ENCODE measurements at regions not wholly inside any gene's neighbourhood (a gene's known extent, or its start where the extent isn't known, plus 50 kb on each side); places are given as distances from the start of the nearest gene placed in this dataset.

DNA sequence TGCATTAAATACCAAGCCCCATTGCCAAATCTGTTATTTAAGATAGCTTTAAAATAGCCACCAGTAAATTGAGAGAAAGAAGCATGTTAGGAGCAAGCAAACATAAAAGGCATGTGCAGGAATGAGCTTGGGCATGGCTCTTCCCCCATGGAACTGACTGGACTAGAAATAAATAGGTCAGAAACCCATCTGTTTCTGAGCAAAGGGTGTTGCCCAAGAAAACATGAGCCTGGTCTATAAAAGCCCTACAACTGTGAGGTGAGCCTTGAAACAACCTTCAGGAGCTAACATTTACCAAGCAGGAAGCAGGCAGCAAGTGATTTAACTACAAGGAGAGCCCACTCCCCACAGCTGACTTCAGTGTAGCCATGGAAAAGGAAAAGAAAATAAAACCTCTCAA lies 126.3 kb downstream of the C6orf118 start:
- no peak for TF ChIP-seq CEBPB (IDR thresholded peaks at IDR 0.05; ENCODE audit: low read depth)
- TF ChIP-seq, protein P1, sequence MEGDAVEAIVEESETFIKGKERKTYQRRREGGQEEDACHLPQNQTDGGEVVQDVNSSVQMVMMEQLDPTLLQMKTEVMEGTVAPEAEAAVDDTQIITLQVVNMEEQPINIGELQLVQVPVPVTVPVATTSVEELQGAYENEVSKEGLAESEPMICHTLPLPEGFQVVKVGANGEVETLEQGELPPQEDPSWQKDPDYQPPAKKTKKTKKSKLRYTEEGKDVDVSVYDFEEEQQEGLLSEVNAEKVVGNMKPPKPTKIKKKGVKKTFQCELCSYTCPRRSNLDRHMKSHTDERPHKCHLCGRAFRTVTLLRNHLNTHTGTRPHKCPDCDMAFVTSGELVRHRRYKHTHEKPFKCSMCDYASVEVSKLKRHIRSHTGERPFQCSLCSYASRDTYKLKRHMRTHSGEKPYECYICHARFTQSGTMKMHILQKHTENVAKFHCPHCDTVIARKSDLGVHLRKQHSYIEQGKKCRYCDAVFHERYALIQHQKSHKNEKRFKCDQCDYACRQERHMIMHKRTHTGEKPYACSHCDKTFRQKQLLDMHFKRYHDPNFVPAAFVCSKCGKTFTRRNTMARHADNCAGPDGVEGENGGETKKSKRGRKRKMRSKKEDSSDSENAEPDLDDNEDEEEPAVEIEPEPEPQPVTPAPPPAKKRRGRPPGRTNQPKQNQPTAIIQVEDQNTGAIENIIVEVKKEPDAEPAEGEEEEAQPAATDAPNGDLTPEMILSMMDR (IDR thresholded peaks at IDR 0.05 in 2 of 3, conservative IDR thresholded peaks at IDR 0.05 in 1 of 3; ENCODE audit: borderline replicate concordance in 1 of 3, insufficient read depth in 1 of 3, low read depth in 2 of 3, low read length in 2 of 3), result no peak
